PC-3 (cell line): ENCODE measurements at regions not wholly inside any gene's neighbourhood (a gene's known extent, or its start where the extent isn't known, plus 50 kb on each side); places are given as distances from the start of the nearest gene placed in this dataset.

Source experiments
- ATAC-seq: fragments of 200-7000 bp; cut with Tn5 transposase; 2 replicates; pipeline ENCODE4 v1.9.1; 2020; ENCODE audit warnings: mild to moderate bottlenecking, moderate library complexity
- BruUV-seq: library from RNA; stranded (reverse); fragments of 400-500 nt; replicated peaks from 2 replicates; lab custom pipeline; 2021; lab: Mats Ljungman, UMichigan
- CTCF ChIA-PET: fragments of 300-600 bp; sonication (Branson Sonifier 250); formaldehyde crosslinking; loops from one replicate; lab custom pipeline; 2022; ENCODE audit warnings: antibody characterized with exemption; lab: Charles Lee
- POLR2A ChIA-PET: fragments of 300-600 bp; sonication (Branson Sonifier 250); formaldehyde crosslinking; loops from one replicate; lab custom pipeline; 2022; ENCODE audit warnings: antibody characterized with exemption; ENCODE audit not compliant: unreplicated experiment; lab: Charles Lee
- DNase-seq: peaks from one replicate; pipeline ENCODE4 v3.0.0-alpha.2; 2015
- H2AFZ ChIP-seq: fragments of 300-600 bp; sonication (generic); 2 replicates; pipeline ENCODE4 v1.6.0; 2016; ENCODE audit warnings: antibody characterized with exemption, low read length
- H3F3A ChIP-seq: fragments of 300-600 bp; sonication (generic); one replicate; pipeline ENCODE4 v1.6.0; 2017; ENCODE audit warnings: antibody characterized with exemption, low read length, control low read depth, mild to moderate bottlenecking; ENCODE audit not compliant: unreplicated experiment
- H3K27ac ChIP-seq: fragments of 300-600 bp; sonication (generic); 2 replicates; pipeline ENCODE4 v1.5.1; 2016; ENCODE audit warnings: mild to moderate bottlenecking, low read length
- H3K27me3 ChIP-seq: fragments of 300-600 bp; sonication (generic); 2 replicates; pipeline ENCODE4 v1.6.1; 2016; ENCODE audit warnings: low read length, mixed read lengths
- H3K36me3 ChIP-seq: fragments of 300-600 bp; sonication (generic); 2 replicates; pipeline ENCODE4 v1.6.1; 2016; ENCODE audit warnings: low read depth, mixed run types, low read length, mixed read lengths
- H3K4me1 ChIP-seq: fragments of 300-600 bp; sonication (generic); 2 replicates; pipeline ENCODE4 v1.5.1; 2016; ENCODE audit warnings: low read length; ENCODE audit not compliant: insufficient read depth
- H3K4me2 ChIP-seq: fragments of 300-600 bp; sonication (generic); 2 replicates; pipeline ENCODE4 v1.6.0; 2016; ENCODE audit warnings: low read length
- H3K4me3 ChIP-seq: fragments of 300-600 bp; sonication (generic); 2 replicates; pipeline ENCODE4 v1.5.1; 2016; ENCODE audit warnings: mild to moderate bottlenecking, low read length, mixed read lengths
- H3K79me2 ChIP-seq: fragments of 300-600 bp; sonication (generic); 2 replicates; pipeline ENCODE4 v1.6.1; 2017; ENCODE audit warnings: low read length, mixed read lengths
- H3K9ac ChIP-seq: fragments of 300-600 bp; sonication (generic); 2 replicates; pipeline ENCODE4 v1.6.0; 2016; ENCODE audit warnings: mild to moderate bottlenecking, low read length
- H3K9me2 ChIP-seq: fragments of 300-600 bp; sonication (generic); replicated peaks from 2 replicates; pipeline ENCODE4 v1.6.1; 2016; ENCODE audit warnings: mixed run types, low read length, mixed read lengths
- H3K9me3 ChIP-seq: fragments of 300-600 bp; sonication (generic); 2 replicates; pipeline ENCODE4 v1.6.1; 2016; ENCODE audit warnings: low read length, mixed read lengths
- H4K20me1 ChIP-seq: fragments of 300-600 bp; sonication (generic); 2 replicates; pipeline ENCODE4 v1.6.1; 2016; ENCODE audit warnings: low read length, mixed read lengths
- EZH2 ChIP-seq: fragments of 300-600 bp; sonication (generic); IDR thresholded peaks from one replicate; pipeline ENCODE4 v1.6.1; 2017; ENCODE audit warnings: antibody characterized with exemption, mild to moderate bottlenecking, low read length; ENCODE audit not compliant: unreplicated experiment
- EZH2phosphoT487 ChIP-seq: fragments of 300-600 bp; sonication (generic); IDR thresholded peaks from 2 replicates; pipeline ENCODE4 v1.6.1; 2018; ENCODE audit warnings: mild to moderate bottlenecking, antibody characterized with exemption, low read length, borderline replicate concordance
- intact Hi-C: fragments of 100-400 bp; cut with micrococcal nuclease; formaldehyde crosslinking; loops from 2 replicates; pipeline ENCODE4 v1.9.0; 2023
- TF ChIP-seq, protein P1 (sequence below): fragments of 300-600 bp; sonication (generic); conservative IDR thresholded peaks from 2 replicates; pipeline ENCODE4 v1.5.1; 2017; ENCODE audit warnings: antibody characterized with exemption, low read depth, mild to moderate bottlenecking, low read length

DNA sequence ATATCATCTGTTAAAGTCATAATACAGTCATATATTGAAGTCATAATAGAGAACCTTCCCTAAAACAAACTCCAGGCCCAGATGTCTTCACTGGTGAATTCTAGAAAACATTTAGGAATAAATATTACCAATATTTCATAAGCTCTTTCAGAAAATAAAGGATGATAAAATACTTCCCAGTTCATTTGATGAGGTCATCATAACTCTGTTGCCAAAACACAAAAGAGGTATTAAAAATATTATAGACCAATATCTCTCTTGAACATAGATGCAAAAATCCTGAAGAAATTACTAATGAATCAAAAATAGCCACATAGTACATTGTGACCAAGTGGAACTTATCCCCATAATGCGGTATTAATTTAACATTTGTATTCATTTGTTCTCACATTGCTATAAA, 132.4 kb upstream of the ZP4 start:
- Histone ChIP-seq H3K9ac (no peak overlapping the region), H3K79me2 (no peaks in the 10 kb centered on the region), H3K27me3 (no peaks in the 10 kb centered on the region), H3K4me1 (no peaks in the 10 kb centered on the region), H3K9me3 (no peaks in the 10 kb centered on the region), H4K20me1 (no peaks in the 10 kb centered on the region), H3K27ac (no peak overlapping the region), H3F3A (no peaks in the 10 kb centered on the region), H2AFZ (no peak overlapping the region), H3K36me3 (no peaks in the 10 kb centered on the region), H3K9me2 (no peaks in the 10 kb centered on the region), H3K4me3 (no peak overlapping the region), H3K4me2 (no peak overlapping the region)
- no TSS peak for BruUV-seq
- no peak for TF ChIP-seq EZH2phosphoT487
- TF ChIP-seq, protein P1, sequence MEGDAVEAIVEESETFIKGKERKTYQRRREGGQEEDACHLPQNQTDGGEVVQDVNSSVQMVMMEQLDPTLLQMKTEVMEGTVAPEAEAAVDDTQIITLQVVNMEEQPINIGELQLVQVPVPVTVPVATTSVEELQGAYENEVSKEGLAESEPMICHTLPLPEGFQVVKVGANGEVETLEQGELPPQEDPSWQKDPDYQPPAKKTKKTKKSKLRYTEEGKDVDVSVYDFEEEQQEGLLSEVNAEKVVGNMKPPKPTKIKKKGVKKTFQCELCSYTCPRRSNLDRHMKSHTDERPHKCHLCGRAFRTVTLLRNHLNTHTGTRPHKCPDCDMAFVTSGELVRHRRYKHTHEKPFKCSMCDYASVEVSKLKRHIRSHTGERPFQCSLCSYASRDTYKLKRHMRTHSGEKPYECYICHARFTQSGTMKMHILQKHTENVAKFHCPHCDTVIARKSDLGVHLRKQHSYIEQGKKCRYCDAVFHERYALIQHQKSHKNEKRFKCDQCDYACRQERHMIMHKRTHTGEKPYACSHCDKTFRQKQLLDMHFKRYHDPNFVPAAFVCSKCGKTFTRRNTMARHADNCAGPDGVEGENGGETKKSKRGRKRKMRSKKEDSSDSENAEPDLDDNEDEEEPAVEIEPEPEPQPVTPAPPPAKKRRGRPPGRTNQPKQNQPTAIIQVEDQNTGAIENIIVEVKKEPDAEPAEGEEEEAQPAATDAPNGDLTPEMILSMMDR, result no peak
- no peak for TF ChIP-seq EZH2
- no peak for DNase-seq
- CTCF ChIA-PET, result no interaction called here
- ATAC-seq, result no peak
- POLR2A ChIA-PET, result no interaction called here
- intact Hi-C loops, result no loop called here

DNA sequence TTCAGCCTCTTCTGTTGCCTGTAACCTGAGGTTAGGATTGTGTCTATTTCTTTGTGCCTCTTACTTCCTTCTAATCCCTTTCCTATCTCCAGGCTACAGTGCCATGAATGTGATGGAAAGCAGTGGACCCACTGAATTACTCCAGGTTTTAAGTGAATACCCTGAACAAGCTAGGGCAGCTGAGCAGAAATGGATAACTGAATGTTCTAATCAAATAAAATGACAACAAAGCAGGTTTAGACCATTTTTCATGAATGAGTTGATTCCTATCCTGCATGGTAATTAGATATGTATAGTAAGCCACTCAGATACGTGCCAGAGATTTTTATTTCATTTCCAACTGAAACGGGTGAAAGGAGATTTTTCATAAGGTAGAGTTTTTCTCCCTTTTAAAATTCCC, 127.5 kb upstream of the ZP4 start:
- no peak overlapping the region for H3K4me3 ChIP-seq
- DNase-seq, result no peak
- intact Hi-C loops, result no loop called here
- H3K9me3 ChIP-seq, result no peaks in the 10 kb centered on the region
- H3K4me2 ChIP-seq, result no peak overlapping the region
- no peaks in the 10 kb centered on the region for H3K4me1 ChIP-seq
- H3K27me3 ChIP-seq, result no peaks in the 10 kb centered on the region
- H2AFZ ChIP-seq, result no peak overlapping the region
- H3K9ac ChIP-seq, result no peak overlapping the region
- H3K27ac ChIP-seq, result no peak overlapping the region
- H3K79me2 ChIP-seq, result no peaks in the 10 kb centered on the region
- ChIA-PET CTCF (no interaction called here), POLR2A (no interaction called here)
- TF ChIP-seq EZH2phosphoT487, result no peak
- TF ChIP-seq EZH2, result no peak
- TF ChIP-seq, protein P1, result no peak
- no peaks in the 10 kb centered on the region for H3K36me3 ChIP-seq
- BruUV-seq, result no TSS peak
- no peaks in the 10 kb centered on the region for H3F3A ChIP-seq
- no peaks in the 10 kb centered on the region for H3K9me2 ChIP-seq
- ATAC-seq, result no peak
- H4K20me1 ChIP-seq, result no peaks in the 10 kb centered on the region

DNA sequence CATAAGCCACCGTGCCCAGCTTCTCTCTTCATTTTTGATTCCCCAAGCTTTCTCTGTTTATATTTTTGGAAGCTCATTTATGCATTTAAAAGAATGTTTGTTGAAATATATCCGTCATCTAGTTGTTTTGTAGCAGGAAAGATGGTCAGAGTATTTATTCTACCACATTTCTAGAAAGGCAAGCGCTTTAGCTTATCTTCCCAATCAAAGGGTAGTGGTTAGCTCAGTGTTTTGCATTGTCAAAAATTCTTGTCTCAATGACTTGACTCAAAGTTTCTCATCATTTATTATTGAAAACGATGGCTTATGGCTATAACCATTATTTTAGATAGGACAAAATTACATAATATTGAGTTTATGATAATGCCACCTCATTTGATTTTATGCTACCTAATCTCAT, 116.1 kb upstream of the ZP4 start:
- BruUV-seq, result no TSS peak
- intact Hi-C loops, result no loop called here
- TF ChIP-seq EZH2 (no peak), EZH2phosphoT487 (no peak)
- TF ChIP-seq, protein P1, result no peak

More for the DNA sequence above, 116.1 kb upstream of the ZP4 start:
- Histone ChIP-seq H3K27ac (no peak overlapping the region), H3K9me3 (no peaks in the 10 kb centered on the region), H3K9me2 (no peaks in the 10 kb centered on the region), H2AFZ (no peak overlapping the region), H3K36me3 (no peaks in the 10 kb centered on the region), H4K20me1 (no peaks in the 10 kb centered on the region), H3K9ac (no peak overlapping the region), H3K79me2 (no peaks in the 10 kb centered on the region), H3K4me1 (no peaks in the 10 kb centered on the region), H3K4me3 (no peak overlapping the region), H3F3A (no peaks in the 10 kb centered on the region), H3K4me2 (no peak overlapping the region), H3K27me3 (no peaks in the 10 kb centered on the region)
- CTCF ChIA-PET, result no interaction called here
- ATAC-seq (no peak), DNase-seq (no peak)
- POLR2A ChIA-PET, result no interaction called here
